GM19239 (cell line): ENCODE measurements at regions not wholly inside any gene's neighbourhood (a gene's known extent, or its start where the extent isn't known, plus 50 kb on each side); places are given as distances from the start of the nearest gene placed in this dataset.
"Not testable (repeated sequence)": the region's sequence is repeated elsewhere in the genome, so short reads cannot be mapped to it uniquely, and the experiment has no call there.

Source experiments
- DNase-seq: peaks from one replicate; pipeline ENCODE4 v3.0.0; 2011; ENCODE audit warnings: low spot score; ENCODE audit not compliant: insufficient read length
- FAIRE-seq: peaks from 2 replicates; lab custom pipeline; 2011; peaks lifted over from hg19 to GRCh38; lab: Jason Lieb, UNC

- FAIRE-seq (no peak), DNase-seq (no peak)
Observed at GRCh38 chr11:81388326-81388725, 1345.3 kb downstream of the FAM181B start.

DNA sequence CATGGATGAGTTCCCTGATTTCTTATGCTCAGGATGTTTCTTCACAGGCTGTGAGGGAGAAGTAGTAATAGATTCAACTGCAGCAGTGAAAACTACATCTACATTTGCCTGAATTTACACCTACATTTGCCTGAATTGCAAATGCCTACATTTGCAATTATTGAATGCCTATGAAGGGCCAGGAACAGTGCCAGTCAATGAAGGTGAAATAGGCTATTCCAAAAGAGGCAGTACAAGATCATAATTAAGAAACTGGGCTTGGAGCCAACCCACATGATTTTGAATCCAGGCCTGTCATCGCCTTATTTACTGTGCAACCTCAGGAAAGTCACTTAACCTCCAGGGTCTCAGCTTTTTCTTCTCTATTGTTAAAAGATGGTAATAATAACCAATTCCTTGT is 1353.3 kb downstream of the FAM181B start:
- FAIRE-seq (no peak), DNase-seq (no peak)

DNA sequence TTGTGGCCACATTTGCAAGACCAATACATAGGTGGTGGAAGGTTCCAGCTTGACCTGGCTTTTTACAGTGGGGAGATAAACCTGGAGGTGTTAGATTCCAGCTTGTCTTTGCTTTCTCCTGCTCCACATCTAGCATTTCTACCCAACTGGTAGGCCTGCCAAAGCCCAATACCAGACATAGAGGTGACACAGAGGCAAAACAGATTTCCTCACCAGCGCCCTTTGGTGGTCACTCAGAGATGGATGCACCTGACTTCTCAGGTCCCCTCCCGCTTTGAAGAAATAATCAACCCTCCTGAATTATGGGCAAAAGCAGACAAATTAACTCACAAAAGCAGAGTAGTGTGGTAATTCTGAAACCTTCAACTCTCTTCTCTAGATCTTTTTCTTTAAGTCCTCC is 1356.2 kb downstream of the FAM181B start:
- DNase-seq: no peak
- no peak for FAIRE-seq

DNA sequence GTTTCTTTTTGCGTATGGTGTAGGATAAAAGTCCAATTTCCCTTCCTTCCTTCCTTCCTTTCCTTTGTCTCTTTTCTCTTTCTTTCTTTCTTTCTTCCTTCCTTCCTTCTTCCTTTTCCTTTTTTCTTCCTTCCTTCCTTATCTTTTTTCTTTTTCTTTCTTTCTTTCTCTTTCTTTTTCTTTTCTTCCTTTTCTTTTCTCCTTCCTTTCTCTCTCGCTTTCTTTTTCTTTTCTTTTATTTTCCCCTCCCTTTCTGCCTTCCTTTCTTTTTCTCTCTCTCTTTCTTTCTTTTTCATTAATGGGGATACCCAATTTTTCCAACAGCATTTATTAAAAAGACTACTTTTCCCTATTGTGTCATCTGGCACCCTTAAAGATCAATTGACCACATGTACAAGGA is 1359.7 kb downstream of the FAM181B start:
- DNase-seq (no peak), FAIRE-seq (no peak)

DNA sequence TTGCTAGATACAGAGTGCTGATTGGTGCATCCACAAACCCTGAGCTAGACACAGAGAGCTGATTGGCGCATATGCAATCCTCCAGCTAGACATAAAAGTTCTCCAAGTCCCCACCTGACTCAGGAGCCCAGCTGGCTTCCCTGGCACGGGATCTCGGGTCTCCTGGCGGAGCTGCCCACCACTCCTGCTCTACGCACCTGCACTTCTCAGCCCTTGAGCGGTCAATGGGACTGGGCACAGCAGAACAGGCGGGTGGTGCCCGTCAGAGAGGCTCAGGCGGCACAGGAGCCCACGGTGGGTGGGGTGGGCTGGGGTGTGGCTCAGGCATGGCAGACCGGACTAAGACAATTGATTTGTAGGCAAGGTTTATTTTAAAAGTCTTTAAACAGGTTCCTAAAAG is 1365.5 kb downstream of the FAM181B start:
- no peak for FAIRE-seq
- no peak for DNase-seq

GRCh38 chr11:81365496-81365895 is 1368.2 kb downstream of the FAM181B start:
- FAIRE-seq (no peak), DNase-seq (no peak)

DNA sequence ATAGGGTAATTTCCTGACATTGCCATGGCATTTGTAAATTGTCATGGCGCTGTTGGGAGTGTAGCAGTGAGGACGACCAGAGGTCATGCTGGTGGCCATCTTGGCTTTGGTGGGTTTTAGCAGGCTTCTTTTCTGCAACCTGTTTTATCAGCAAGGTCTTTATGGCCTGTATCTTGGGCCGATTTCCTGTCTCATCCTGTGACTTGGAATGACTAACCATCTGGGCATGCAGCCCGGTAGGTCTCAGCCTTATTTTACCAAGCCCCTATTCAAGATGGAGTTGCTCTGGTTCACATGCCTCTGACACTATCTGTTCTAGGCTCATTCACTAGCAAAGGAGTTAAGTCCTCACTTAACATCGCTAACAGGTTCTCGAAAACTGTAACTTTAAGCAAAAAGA is 1374.2 kb downstream of the FAM181B start:
- no peak for FAIRE-seq
- DNase-seq: no peak

- FAIRE-seq: no peak
- no peak for DNase-seq
Observed at GRCh38 chr11:81345609-81346008, 1388.1 kb downstream of the FAM181B start.

DNA sequence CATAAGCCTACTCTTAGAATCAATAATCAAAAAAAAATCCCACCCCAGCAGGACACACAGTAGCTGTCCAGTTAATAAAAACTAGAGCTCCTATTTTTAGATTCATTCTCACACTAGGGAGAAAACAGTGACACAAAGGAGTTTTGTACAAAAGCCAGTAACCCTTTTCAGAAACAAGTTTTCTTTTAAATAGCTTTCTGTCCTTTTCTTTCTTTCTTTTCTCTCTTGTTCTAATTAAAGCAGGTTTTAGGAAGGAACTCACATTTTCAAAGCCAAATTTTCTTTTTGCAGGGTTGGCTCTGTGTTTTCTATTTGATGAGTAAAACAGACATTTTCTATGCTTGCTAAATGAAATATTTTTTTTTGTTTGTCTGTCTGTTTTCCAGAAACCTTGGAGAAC is 1390.7 kb downstream of the FAM181B start:
- FAIRE-seq (no peak), DNase-seq (no peak)

DNA sequence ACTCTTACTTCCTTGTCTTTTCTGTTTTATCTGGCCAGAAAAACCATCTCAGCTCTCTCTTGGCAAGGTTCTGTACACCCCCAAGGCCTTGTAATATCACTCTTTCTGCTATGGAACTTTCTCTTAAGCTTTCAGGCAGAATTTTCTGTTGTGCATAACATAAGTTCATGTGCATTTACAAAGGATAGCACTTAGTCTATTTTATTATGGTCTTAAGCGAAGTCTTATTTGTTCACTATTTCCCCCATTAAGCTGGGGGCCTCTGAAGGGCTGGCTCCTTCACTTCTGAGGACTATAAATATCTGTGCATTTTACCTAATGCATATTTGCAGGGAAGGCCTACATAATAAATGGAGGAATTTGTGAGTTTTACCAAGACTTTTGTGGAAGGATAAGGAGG is 1393.4 kb downstream of the FAM181B start:
- FAIRE-seq (no peak), DNase-seq (no peak)

DNA sequence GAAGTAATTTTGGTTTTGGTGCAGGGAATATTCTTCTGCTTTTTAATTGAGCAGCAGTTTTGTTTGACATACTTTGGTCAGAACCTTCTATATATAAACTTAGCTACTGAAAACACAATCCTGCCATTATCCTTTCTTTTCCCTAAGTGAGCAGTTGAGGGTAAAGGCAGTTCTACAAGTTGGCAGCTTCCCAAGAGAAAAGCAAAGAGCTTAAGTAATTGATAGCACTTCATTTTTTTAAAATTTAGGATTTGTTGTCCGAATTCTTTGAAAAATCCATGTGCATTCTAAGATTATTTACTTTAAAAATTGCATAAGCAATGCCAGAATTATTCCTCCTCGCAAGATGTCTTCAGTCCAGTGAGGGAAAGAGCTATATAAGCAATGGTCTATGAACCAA is 1394.1 kb downstream of the FAM181B start:
- FAIRE-seq: no peak

GRCh38 chr11:81337756-81338155 is 1395.9 kb downstream of the FAM181B start:
- no peak for FAIRE-seq

More for the DNA sequence above, 1394.1 kb downstream of the FAM181B start:
- DNase-seq: no peak

DNA sequence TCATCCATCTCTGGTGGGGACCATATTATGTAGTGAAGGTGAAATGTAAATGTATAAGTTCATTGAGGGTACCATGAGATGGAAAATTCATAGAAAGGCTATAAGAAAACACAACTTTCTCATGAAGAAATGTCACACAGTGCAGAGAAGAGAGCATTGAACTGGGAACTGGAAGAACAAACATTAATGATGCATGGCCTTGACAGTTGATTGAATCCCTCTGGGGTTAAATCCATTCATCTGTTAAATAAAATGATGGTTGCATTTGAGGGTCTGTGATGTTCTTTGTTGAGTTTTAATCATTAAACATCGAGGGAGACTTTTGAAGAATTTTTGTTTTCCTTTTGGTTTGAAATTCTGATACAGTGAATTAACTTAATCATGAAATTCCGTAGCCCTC is 1401.4 kb downstream of the FAM181B start:
- no peak for FAIRE-seq
- DNase-seq: no peak

More at GRCh38 chr11:81337756-81338155, 1395.9 kb downstream of the FAM181B start:
- no peak for DNase-seq

DNA sequence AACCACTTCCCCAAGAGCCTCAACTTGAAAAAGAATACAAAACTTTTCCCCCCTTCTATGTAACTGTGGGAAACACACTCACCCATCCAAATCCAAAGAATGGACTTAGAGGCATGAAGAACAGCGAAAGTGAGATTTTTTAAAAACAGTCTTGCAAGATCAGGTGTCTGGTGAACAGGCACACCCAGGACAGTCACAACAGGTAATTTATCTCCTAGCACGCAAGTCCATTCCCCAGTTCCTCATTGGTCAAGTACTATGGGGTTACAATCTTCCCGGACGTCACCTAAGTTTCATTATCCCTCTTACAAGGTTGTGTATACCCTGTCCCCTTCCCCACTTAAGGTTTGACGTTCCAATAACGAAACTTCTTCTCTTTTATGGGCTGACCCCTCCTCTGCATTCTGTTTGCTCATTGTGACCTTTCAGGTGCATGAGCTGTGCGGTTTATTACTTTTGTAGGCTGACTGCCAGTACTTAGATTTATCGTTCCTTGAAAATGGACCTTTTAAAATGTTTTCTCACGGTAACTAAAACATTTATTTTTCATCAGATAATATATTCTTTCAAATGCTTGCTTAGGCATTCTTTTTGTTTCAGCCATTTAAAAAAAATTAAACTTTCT is 1401.9 kb downstream of the FAM181B start:
- no peak for FAIRE-seq
- no peak for DNase-seq

GRCh38 chr11:81331088-81331487 is 1402.6 kb downstream of the FAM181B start:
- FAIRE-seq: no peak
- DNase-seq: no peak

DNA sequence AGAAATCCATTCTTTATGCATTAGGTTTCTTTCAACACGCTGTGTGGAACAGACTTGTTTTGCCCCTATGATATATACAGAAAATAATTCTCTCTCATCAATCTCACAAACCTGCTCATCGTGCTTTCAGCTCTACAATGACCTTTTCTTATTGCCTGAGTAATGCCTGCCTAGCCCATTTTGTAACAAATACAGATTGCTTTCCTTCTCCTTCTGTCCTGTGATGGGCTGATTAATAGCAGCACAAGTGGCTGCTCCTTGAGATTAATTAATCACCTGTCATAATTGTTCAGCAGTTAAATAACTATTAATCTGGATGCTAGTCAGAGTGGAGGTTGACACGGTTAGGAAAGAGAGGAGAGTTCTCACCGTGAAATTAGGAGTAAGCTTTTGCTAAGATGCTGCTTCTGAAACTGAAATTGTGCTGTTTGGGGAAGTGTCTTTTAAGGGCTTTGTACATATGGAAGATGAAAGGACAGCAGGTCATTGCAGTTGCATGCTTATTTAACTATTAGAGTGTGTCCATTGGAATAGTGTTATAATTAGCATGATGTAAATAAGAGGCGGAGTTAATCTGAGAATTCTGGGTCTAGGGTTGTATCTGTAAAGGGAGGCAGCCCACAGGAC is 1430.5 kb downstream of the FAM181B start:
- DNase-seq (no peak), FAIRE-seq (no peak)

DNA sequence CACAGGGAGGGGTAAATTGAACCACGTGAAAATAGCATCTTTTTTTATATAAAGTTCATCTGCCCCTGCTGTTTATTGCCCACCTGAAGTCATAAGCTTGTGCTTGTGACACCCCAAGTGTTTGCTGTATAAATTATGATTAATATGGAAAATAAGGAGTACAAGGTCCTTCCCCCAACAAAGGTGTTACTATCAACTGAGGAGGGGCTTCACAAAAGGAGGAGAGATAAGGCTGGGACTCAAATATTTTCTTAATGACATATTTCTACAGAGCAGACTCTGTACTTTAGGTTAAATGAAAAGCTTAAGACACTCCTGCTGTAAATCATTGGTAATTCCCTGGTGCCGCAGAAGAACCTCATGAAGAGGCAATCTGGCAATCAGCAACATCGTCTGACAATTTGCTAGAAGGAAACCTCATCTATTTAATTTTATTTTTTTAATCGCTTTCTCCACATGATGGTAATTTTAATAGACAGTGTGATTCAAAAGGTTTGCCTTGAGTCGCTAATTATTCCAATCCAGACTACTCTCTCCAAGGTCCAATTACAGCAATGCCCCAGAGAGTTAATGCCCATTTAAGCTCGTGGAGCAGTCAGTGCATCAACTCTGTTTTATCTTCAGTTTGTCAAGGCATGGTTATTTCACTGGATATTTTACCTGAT is 1432.4 kb downstream of the FAM181B start:
- DNase-seq (no peak), FAIRE-seq (no peak)

- FAIRE-seq (no peak), DNase-seq (no peak)
Observed at GRCh38 chr11:81286959-81287358, 1446.7 kb downstream of the FAM181B start.

GRCh38 chr11:81286550-81286949 is 1447.1 kb downstream of the FAM181B start:
- DNase-seq: no peak

DNA sequence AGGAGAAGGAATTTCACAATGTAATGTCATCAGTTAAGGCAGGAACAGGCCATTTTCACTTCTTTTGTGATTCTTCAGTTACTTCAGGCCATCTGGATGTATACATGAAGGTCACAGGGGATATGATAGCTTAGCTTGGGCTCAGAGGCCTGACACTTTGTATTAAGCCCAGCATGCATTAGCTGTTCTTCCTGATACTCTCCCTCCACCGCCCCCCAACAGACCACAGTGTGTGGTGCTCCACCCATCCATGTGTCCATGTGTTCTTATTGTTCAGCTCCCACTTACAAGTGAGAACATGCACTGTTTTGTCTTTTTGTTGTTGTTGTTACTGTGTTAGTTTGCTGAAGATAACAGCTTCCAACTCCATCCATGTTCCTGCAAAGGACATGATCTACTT is 1453.4 kb downstream of the FAM181B start:
- FAIRE-seq: not testable (repeated sequence)

More at GRCh38 chr11:81286550-81286949, 1447.1 kb downstream of the FAM181B start:
- no peak for FAIRE-seq

GRCh38 chr11:81278991-81279390 is 1454.7 kb downstream of the FAM181B start:
- FAIRE-seq: no peak
- no peak for DNase-seq

More for the DNA sequence above, 1453.4 kb downstream of the FAM181B start:
- DNase-seq: not testable (repeated sequence)
